Ascending aorta (tissue), 2 donors: ENCODE measurements at regions not wholly inside any gene's neighbourhood (a gene's known extent, or its start where the extent isn't known, plus 50 kb on each side); places are given as distances from the start of the nearest gene placed in this dataset.

ENCODE experiments used
- DNase-seq, 2 donors: peaks; one replicate each; pipeline ENCODE4 v3.0.0-alpha.2; 2019; ENCODE audit warnings: low spot score in 2 of 2
- H3K27ac ChIP-seq, 2 donors: fragments of 200-600 bp; sonication (generic); one replicate each; pipeline ENCODE4 v1.5.1; 2016 to 2017; ENCODE audit warnings: mild to moderate bottlenecking in 1 of 2
- H3K27me3 ChIP-seq: fragments of 200-600 bp; sonication (generic); one replicate; pipeline ENCODE4 v1.5.1; 2017
- H3K36me3 ChIP-seq, 2 donors: fragments of 200-600 bp; sonication (generic); one replicate each; pipeline ENCODE4 v1.5.1; 2016
- H3K4me1 ChIP-seq, 2 donors: fragments of 200-600 bp; sonication (generic); one replicate each; pipeline ENCODE4 v1.5.1; 2016 to 2017; ENCODE audit warnings: mild to moderate bottlenecking in 1 of 2
- H3K4me3 ChIP-seq, 2 donors: fragments of 200-600 bp; sonication (generic); one replicate each; pipeline ENCODE4 v1.5.1; 2016 to 2017; ENCODE audit warnings: mild to moderate bottlenecking in 1 of 2
- H3K9me3 ChIP-seq, 2 donors: fragments of 200-600 bp; sonication (generic); one replicate each; pipeline ENCODE4 v1.5.1; 2016
- CTCF ChIP-seq, 3 experiments: fragments of 200-600 bp in 2 of 3; fragments of 450-650 bp in 1 of 3; sonication (generic) in 2 of 3; IDR thresholded peaks; one replicate each; pipeline ENCODE4 v1.5.1; 2016 to 2019; ENCODE audit warnings: antibody characterized with exemption in 3 of 3, mild to moderate bottlenecking in 1 of 3, moderate library complexity in 1 of 3
- intact Hi-C: fragments of 100-400 bp; cut with DNase I; formaldehyde crosslinking; loops from one replicate; pipeline ENCODE4 v1.15.1; 2023

GRCh38 chr5:8943301-8943700, 602.6 kb downstream of the SEMA5A start:
- Histone ChIP-seq H3K4me3 (no peak overlapping the region), H3K27ac (no peak overlapping the region), H3K9me3 (no peaks in the 10 kb centered on the region), H3K4me1 (no peaks in the 10 kb centered on the region), H3K27me3 (no peaks in the 10 kb centered on the region), H3K36me3 (no peaks in the 10 kb centered on the region)
- no peak for DNase-seq
- TF ChIP-seq CTCF (IDR thresholded peaks at IDR 0.05) = no peak
- intact Hi-C loops = no loop called here

- no peaks in the 10 kb centered on the region for H3K36me3 ChIP-seq
- intact Hi-C loops = no loop called here
- no peaks in the 10 kb centered on the region for H3K9me3 ChIP-seq
- no peak overlapping the region for H3K27ac ChIP-seq
- TF ChIP-seq CTCF (IDR thresholded peaks at IDR 0.05) = no peak
- no peaks in the 10 kb centered on the region for H3K27me3 ChIP-seq
- DNase-seq = no peak
- H3K4me1 ChIP-seq = no peaks in the 10 kb centered on the region
- no peak overlapping the region for H3K4me3 ChIP-seq
These were observed 601.9 kb downstream of the SEMA5A start for GRCh38 chr5:8944005-8944404.

GRCh38 chr5:8945972-8946371, 599.9 kb downstream of the SEMA5A start:
- intact Hi-C loops = no loop called here
- TF ChIP-seq CTCF (IDR thresholded peaks at IDR 0.05) = no peak
- Histone ChIP-seq H3K4me3 (no peak overlapping the region), H3K4me1 (no peaks in the 10 kb centered on the region), H3K36me3 (no peaks in the 10 kb centered on the region), H3K27me3 (no peaks in the 10 kb centered on the region), H3K27ac (no peak overlapping the region), H3K9me3 (no peaks in the 10 kb centered on the region)
- no peak for DNase-seq

- Histone ChIP-seq H3K9me3 (no peaks in the 10 kb centered on the region), H3K4me1 (no peaks in the 10 kb centered on the region), H3K27me3 (no peaks in the 10 kb centered on the region), H3K36me3 (no peaks in the 10 kb centered on the region), H3K27ac (no peak overlapping the region), H3K4me3 (no peak overlapping the region)
- intact Hi-C loops = no loop called here
- DNase-seq = no peak
- no peak for TF ChIP-seq CTCF (IDR thresholded peaks at IDR 0.05)
These were observed 596.0 kb downstream of the SEMA5A start for GRCh38 chr5:8949908-8950307.

GRCh38 chr5:8952147-8952546, 593.7 kb downstream of the SEMA5A start:
- Histone ChIP-seq H3K27me3 (no peaks in the 10 kb centered on the region), H3K9me3 (no peaks in the 10 kb centered on the region), H3K4me3 (no peak overlapping the region), H3K27ac (no peak overlapping the region), H3K4me1 (no peaks in the 10 kb centered on the region), H3K36me3 (no peaks in the 10 kb centered on the region)
- no peak for DNase-seq
- intact Hi-C loops = no loop called here
- TF ChIP-seq CTCF (IDR thresholded peaks at IDR 0.05) = no peak

- intact Hi-C loops = no loop called here
- Histone ChIP-seq H3K9me3 (no peaks in the 10 kb centered on the region), H3K4me1 (no peaks in the 10 kb centered on the region), H3K36me3 (no peaks in the 10 kb centered on the region), H3K27me3 (no peaks in the 10 kb centered on the region), H3K27ac (no peak overlapping the region), H3K4me3 (no peak overlapping the region)
- TF ChIP-seq CTCF (IDR thresholded peaks at IDR 0.05) = no peak
- DNase-seq = no peak
These were observed 592.9 kb downstream of the SEMA5A start for GRCh38 chr5:8953016-8953415.
